NT2/D1 (cell line): ENCODE measurements at regions not wholly inside any gene's neighbourhood (a gene's known extent, or its start where the extent isn't known, plus 50 kb on each side); places are given as distances from the start of the nearest gene placed in this dataset.

Experiments used
- SUZ12 ChIP-seq: IDR thresholded peaks from 2 replicates; pipeline ENCODE4 v1.6.1; 2011; ENCODE audit not compliant: insufficient read length, insufficient read depth; ENCODE audit errors: extremely low read depth
- YY1 ChIP-seq: IDR thresholded peaks from 2 replicates; pipeline ENCODE4 v1.6.1; 2011; ENCODE audit not compliant: insufficient read length, insufficient read depth

DNA sequence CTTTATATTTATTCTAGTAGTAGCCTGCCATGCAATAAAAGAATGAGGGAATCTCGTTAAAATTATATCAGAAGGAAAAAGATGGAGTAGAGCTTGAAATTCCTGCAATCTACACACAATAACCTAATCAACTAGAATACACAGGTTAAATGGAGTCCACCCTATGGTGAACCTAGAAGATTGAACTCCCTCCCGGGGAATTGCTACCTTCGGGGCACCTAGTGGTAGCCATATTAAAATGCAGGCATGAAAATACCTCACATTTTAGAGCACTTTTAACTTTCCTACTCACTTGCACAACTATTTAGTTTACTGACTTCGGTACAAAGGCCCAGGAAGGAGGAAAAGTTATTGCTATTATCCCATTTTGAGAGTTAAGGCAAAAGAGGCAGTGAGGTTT, 174.5 kb downstream of the SS18 start:
- TF ChIP-seq YY1 (no peak), SUZ12 (no peak)
